ENCODE measurements at regions not wholly inside any gene's neighbourhood (a gene's known extent, or its start where the extent isn't known, plus 50 kb on each side); places are given as distances from the start of the nearest gene placed in this dataset.

- TF ChIP-seq CTCF (IDR thresholded peaks at IDR 0.05 in 4 of 5, conservative IDR thresholded peaks at IDR 0.05 in 1 of 5) (no peak), POLR2A (IDR thresholded peaks at IDR 0.05) (no peak)
These were observed 1623.8 kb upstream of the TENM3 start for GRCh38 chr4:180619440-180619839.

Measured in gastrocnemius medialis (tissue), 4 donors.